ENCODE measurements at regions not wholly inside any gene's neighbourhood (a gene's known extent, or its start where the extent isn't known, plus 50 kb on each side); places are given as distances from the start of the nearest gene placed in this dataset.

DNA sequence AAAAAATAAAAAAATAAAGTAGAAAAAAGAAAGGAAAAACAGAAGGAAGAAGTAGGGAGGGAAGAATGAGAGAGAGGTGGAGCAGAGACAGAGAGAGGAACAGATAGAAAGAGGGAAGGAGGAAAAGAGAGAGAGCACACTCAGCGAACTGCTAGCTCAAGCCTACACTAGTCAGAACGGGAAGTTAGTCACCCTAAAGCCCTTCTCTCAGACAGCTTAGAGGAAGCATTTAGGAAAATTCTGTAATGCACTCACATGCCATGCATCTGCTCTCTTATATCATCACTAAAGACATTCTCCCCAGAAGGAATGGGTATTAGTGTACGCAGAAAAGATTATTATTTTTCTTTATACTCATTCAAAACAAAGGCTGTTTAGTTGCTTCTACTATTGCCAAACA, 68.1 kb upstream of the SULT1C3 start:
- H3K4me1 ChIP-seq (ENCODE audit: control insufficient read depth, insufficient read depth, low read length, unreplicated experiment): no peaks in the 10 kb centered on the region
- H3K36me3 ChIP-seq (ENCODE audit: insufficient read depth, low read length): no peaks in the 10 kb centered on the region
- no peak overlapping the region for H3K4me3 ChIP-seq (ENCODE audit: low read depth, low read length)
- H2AFZ ChIP-seq (ENCODE audit: low read length, unreplicated experiment): no peak overlapping the region
- H3K27me3 ChIP-seq (ENCODE audit: insufficient read depth, low read length): peaks cover 63% of the 10 kb centered on the region
- no peaks in the 10 kb centered on the region for H3K79me2 ChIP-seq (ENCODE audit: control insufficient read depth, insufficient read depth, low read length, unreplicated experiment)
- H3K27ac ChIP-seq (ENCODE audit: low read depth, low read length): no peak overlapping the region

DNA sequence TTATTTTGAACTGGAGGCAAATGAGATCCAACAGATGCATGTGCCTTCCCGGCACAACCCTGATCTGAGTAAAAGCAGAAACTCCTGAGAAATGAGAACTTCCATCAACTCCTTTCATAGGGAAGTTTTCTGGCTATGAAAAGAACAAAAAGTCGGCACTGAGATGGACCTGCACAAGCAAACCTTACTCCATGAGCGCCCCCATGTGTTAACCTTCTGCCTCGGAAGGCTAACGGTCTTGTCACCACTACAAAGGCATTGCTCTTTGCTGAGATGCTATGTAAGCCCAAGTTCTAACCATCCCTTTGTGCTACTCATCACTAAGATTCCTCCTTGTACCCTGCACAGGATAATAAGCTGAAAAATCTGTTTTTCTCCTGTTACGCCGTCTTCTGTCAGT, 57.3 kb upstream of the SULT1C3 start:
- H3K4me3 ChIP-seq (ENCODE audit: low read depth, low read length): no peak overlapping the region
- no peaks in the 10 kb centered on the region for H3K36me3 ChIP-seq (ENCODE audit: insufficient read depth, low read length)
- H3K27me3 ChIP-seq (ENCODE audit: insufficient read depth, low read length): peaks cover 37% of the 10 kb centered on the region
- H3K4me1 ChIP-seq (ENCODE audit: control insufficient read depth, insufficient read depth, low read length, unreplicated experiment): no peaks in the 10 kb centered on the region
- no peak overlapping the region for H2AFZ ChIP-seq (ENCODE audit: low read length, unreplicated experiment)
- no peaks in the 10 kb centered on the region for H3K79me2 ChIP-seq (ENCODE audit: control insufficient read depth, insufficient read depth, low read length, unreplicated experiment)
- no peak overlapping the region for H3K27ac ChIP-seq (ENCODE audit: low read depth, low read length)

- Histone ChIP-seq H3K27me3 (ENCODE audit: insufficient read depth, low read length) (peaks cover 26% of the 10 kb centered on the region), H3K4me3 (ENCODE audit: low read depth, low read length) (no peak overlapping the region), H3K36me3 (ENCODE audit: insufficient read depth, low read length) (no peaks in the 10 kb centered on the region), H2AFZ (ENCODE audit: low read length, unreplicated experiment) (no peak overlapping the region), H3K79me2 (ENCODE audit: control insufficient read depth, insufficient read depth, low read length, unreplicated experiment) (no peaks in the 10 kb centered on the region), H3K4me1 (ENCODE audit: control insufficient read depth, insufficient read depth, low read length, unreplicated experiment) (no peaks in the 10 kb centered on the region), H3K27ac (ENCODE audit: low read depth, low read length) (no peak overlapping the region)
These were observed 55.3 kb upstream of the SULT1C3 start for GRCh38 chr2:108184419-108184818.

DNA sequence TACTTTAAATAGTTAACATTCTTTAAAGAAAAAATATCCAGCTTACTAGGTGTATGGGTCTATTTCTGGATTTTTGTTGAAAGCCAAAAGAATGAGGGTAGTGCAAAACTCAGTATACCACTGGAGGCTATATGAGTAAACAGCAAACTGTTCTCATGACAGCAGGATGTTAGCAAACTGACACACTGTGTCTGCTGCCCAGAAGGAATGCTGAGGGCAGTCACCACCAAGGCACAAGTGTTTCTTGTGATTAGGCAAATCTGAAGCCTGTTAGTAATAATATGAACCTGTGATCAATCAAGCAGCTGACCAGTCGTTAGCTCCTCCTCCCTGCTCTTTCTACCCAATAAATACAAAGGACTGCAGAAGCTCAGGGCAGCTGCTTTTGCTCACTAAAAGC, 50.5 kb upstream of the SULT1C3 start:
- Histone ChIP-seq H3K4me3 (ENCODE audit: low read depth, low read length) (no peak overlapping the region), H3K27me3 (ENCODE audit: insufficient read depth, low read length) (peaks cover 29% of the 10 kb centered on the region), H2AFZ (ENCODE audit: low read length, unreplicated experiment) (no peak overlapping the region), H3K27ac (ENCODE audit: low read depth, low read length) (no peak overlapping the region), H3K79me2 (ENCODE audit: control insufficient read depth, insufficient read depth, low read length, unreplicated experiment) (no peaks in the 10 kb centered on the region), H3K36me3 (ENCODE audit: insufficient read depth, low read length) (no peaks in the 10 kb centered on the region), H3K4me1 (ENCODE audit: control insufficient read depth, insufficient read depth, low read length, unreplicated experiment) (no peaks in the 10 kb centered on the region)
